Stimulated activated CD8-positive, alpha-beta memory T cell treated with anti-CD3 and anti-CD28 coated beads, Interleukin-4, amount 100 ng/mL, for 48 hours (primary cell): ENCODE measurements at regions not wholly inside any gene's neighbourhood (a gene's known extent, or its start where the extent isn't known, plus 50 kb on each side); places are given as distances from the start of the nearest gene placed in this dataset.

ENCODE experiments used
- DNase-seq: peaks from one replicate; pipeline ENCODE4 v3.0.0-alpha.2; 2020

DNA sequence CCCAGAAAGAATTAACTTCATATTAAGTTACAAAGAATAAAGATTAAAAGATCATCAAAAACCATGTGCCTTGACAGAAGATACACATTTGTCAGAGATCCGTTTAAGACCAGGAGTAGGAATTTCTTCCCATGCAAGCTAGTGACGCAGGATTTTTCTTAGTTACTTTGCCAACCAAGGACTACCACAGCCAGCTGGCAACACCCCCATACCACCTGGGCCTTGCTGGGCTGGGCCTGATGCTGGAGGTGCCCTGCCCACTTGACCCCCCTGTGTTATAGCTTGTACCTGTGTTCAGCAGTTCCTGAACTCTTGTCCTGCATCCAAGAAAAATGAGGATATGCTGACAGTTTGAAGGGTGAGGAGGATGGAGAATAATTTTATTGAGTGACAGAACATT, 290.9 kb upstream of the SMC2 start:
- DNase-seq: no peak

DNA sequence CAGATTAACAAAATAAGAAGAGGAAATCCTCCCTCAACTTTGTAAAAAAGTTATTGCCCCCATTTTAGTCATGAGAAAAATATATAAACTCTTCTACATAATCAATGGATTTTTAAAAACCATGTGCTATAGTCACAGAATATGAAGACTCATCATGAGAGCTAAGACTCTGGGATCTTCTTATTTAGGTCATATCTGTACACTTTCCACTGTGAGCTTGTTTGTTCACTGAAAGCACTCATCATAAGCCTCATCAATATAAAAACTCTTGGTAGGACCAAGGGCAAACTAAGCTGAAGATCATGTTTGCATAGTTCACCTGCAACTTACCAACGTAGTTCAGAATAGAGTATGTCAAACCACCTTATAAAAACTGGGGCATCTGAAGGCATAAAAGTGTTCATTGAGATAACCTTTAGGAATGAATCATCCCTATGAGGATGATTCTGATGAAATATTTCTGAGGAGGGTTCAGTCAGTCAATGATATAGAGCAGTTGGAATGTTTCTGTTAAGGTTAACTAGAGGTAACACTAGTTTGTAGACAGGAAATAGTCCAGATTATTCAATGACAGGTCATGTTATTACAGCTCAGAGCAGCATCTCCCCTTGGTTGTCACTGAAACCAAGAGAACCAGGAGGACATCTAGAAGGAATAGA, 289.9 kb upstream of the SMC2 start:
- no peak for DNase-seq

DNA sequence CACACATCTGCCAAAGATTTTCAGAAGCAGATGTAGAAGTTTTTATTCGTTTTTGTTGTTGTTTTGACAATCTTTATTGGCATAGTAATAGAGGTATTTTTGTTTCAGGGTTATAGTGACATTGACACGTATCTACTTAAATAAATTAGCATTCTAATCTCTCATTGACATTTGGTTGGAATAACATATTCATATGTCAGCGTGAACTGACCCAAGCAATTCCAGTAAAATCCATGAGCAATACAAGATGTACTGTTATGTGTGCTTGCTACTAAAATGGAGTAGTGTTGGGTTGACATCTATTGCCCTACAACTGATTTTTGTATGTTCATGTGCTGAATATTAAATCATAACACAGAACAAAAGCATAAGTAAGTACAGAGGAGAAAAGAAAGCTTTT, 284.4 kb upstream of the SMC2 start:
- no peak for DNase-seq

DNA sequence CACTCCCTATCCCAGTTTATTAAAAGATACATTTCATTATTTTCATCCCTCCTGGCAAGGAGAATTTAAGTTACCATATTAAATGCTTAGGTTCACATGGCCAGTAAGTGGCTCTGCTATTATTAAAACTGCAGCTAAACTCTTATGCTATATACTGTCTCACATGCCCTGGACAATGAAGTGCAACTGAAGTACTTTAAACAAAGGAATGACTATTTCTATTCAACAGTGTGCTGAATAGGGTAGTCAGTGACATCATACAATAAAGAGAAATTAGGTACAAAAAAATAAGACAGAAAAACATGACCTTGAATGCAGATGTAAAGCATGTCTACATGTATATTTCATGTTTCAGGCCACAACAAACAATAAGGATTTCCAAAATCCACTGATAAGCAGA, 282.6 kb upstream of the SMC2 start:
- no peak for DNase-seq

DNA sequence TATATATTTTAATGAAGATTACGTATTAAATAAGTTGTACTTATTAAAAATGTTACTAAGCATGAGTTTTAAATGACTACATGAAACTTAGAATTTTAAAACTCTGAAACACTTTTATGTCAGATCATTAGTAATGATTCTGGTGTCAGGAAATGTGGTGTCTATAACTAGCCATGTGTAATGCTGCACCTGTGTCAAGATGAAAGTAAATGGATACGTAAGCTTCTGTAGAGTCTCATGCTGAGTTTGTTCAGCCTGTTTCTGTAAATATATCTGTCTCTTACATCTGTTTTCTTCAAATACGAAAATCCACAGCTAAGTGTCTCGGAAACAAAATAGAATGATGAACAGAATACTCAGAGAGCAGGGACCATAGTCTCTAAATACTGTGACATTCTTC, 278.0 kb upstream of the SMC2 start:
- no peak for DNase-seq

DNA sequence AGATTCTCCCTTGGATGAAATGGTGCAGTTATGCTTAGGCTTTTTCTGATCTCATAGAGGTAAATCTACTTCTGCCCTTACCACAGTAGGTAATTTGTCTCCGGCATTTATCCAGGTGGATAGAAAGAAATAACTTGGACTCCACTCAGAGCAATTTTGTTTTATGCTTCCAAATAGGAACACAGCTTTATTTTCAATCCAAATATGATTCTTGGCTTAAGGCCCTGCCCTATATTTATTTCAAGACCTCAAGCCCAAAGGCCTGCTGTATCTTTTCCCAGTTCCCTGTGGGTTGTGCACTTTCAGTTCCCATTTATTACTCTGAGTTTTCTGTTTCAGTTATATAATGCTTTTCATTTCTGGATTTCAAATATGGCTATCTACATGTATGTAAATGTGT, 274.2 kb upstream of the SMC2 start:
- no peak for DNase-seq

DNA sequence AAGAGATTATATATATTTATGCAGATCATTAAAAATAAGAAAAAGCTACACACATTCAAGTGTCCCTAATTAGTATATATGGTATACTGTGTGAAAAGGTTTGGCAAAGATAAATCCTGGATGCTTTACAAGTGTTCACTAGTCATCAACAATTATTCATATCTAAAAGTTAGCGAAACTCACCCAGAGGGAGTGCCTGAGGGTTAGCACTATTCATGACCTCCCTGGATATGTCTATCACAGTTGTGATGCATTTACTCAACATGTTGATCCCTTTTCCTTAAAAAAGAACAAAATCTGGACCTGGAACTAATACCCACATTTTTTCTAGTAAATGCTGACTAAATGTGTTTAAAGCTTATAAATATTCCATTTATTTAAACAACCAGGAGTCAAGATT, 273.0 kb upstream of the SMC2 start:
- DNase-seq: no peak

DNA sequence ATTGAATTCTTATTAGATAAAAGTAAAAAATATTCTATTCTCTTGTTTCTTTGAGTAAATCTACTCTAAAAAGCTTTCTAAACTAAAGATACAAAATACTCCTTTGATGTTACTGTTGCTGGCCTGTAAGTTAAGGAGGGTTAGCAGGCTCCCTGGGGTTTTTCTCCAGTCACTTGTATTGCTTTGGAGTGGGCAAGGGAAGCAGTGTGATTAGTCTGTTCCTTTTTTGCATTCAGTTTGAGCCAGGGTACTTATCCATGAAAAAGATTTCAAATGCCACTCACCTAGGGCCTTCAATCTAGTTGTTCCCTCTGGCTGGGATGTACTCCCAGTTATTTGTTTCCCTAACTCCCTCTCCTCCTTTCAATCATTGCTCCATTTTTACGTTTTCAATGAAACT, 256.2 kb upstream of the SMC2 start:
- DNase-seq: no peak

DNA sequence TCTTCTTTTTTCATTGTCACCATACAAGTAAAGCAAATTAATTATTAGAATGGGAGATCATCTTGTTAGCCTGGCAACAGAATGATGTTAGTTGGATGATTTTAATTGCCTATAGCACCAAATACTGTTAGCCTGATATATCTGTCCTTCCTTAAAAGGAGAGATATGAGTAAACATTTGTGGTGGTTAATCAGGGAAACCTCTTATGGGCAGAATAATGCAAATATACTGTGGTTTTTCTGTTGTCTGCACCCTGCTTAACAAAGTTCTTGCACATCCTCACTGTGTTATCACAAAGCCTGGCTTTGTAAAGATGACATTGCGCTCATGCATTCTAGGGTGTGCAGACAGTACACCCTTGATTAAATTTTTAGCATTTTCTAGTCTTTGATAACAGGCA, 254.9 kb upstream of the SMC2 start:
- DNase-seq: no peak

DNA sequence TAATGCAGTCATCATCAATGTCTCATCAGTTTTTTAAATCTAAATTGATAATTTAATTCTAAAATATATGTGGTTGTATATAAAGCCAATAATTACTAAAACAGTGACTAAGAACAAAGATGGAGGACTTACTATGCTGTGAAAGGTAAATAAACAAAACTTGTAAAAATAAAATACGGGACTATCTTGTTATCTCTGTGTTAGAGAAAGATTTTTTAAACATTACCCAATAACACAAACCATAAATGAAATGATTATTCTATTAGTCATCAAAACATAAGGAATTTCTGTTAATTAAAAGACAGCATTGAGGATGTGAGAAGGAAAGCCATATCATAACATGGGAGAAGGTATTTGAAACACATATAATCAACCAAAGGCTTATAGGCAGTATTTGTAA, 226.2 kb upstream of the SMC2 start:
- no peak for DNase-seq

DNA sequence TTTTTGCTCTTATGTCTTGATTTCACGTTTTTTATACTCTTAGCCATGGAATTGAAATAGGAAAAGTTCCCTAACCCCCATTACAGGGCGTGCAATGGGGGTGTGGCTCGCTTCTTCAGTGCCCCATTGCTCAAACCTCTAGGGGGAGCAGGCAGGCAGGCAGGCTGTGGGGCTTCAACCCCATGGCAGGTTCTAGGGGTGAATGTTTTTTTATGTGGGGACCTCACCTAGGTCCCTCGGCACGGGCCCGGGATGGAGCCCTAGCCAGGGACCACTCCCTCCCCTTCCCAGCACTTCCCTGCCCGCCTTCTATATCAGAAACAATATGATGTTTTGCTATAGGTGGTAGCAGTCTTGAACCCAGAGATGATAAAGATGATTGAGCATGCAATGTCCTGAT, 221.3 kb upstream of the SMC2 start:
- DNase-seq: no peak

DNA sequence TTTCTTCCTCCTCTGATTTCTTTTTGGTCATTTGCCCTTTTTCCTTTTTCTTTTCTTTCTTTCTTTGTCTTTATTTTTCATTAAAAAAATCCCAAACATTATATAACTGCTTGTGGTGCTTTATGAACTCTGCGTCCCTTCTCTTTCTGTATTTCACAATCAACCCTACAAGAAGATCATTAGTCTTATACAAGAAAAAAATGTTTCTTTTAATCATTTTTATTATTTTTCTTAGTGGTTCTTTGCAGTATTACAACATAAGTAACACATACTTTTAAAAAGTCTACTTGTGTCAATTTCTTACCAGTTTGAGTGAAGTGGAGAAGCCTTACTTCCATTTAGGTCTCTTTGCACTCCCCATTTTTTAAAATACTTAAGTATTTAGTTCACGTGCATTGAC, 212.7 kb upstream of the SMC2 start:
- no peak for DNase-seq

DNA sequence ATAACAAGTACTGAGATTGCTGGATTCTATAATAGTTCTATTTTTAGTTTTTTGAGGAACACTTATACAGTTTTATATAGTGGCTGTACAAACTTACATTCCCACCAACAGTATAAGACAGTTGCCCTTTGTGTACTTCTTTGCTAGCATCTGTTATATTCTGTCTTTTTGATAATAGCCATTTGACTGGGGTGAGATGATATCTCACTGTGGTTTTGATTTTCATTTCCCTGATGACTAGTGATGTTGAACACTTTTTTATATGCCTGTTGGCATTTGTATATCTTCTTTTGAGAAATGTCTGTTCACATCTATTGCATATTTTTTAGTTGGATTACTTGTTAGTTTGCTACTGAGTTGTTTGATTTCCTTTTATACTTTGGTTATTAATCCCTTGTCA, 204.1 kb upstream of the SMC2 start:
- DNase-seq: no peak

DNA sequence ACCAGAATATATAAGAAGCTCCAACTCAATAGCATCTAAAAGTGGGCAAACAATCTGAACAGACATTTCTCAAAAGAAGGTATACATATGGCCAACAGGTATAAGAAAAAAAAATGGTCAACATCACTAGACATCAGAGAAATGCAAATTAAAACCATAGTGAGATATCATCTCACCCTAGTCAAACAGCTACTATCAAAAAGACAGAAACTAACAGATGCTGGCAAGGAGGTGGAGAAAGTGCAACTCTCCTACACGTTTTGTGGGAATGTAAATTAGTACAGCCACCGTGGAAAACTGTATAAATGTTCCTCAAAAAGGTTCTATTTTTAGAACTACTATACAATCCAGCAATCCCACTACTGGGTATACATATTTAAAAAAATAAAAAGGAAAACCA, 199.9 kb upstream of the SMC2 start:
- no peak for DNase-seq

DNA sequence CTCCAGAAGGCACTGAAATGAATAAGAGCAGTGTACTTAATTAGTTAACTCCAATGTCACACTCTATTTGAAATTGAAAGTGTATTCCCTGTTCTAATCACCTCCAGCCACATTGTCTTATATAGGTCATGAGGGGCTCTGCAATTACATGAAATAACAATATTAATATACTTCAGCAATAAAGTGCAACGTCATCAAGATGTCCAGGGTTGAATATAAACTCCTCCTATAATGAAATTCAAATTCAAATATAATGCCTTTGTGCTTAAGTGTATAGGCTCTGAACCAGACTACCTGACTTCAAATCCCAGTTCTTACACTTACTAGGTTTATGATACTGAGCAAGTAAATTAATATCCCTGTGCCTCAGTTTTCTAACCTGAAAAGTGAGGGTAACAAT, 195.6 kb upstream of the SMC2 start:
- no peak for DNase-seq

DNA sequence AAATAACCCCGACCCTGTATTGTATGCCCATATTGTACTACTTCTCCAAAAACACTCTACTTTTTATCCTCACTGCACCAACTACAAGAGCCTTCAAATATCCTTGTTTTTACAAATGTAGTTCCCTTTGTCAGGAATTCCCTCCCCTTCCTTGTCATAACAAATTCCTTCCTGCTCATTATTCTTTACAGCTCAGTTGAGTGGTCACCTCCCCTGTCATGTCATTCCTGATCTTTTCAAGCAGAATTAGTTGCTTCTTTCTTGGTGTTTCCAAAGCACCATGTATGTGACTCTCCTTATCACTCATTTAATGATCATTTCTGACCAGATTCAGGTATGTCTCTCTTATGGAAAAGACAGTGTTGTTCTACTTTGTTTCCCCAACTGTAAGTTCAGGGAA, 194.2 kb upstream of the SMC2 start:
- DNase-seq: no peak

DNA sequence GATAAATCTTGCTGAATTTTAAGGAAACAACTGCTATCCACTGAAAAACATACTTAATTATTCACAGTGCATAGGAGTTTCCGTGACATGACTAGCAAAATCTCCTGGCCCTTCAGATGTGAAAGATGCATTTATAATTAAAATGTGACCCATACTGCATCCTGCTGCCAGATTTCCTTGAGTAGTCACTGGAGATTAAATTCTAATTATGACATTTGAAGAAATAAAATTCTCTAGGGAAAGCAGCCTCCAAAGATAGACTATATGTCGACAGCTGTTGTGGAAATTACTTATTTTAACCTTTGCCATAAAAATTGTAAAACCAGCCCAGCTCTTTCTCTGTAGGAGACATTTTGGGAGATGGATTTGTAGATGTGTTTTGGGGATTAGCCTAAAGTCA, 193.6 kb upstream of the SMC2 start:
- DNase-seq: no peak

DNA sequence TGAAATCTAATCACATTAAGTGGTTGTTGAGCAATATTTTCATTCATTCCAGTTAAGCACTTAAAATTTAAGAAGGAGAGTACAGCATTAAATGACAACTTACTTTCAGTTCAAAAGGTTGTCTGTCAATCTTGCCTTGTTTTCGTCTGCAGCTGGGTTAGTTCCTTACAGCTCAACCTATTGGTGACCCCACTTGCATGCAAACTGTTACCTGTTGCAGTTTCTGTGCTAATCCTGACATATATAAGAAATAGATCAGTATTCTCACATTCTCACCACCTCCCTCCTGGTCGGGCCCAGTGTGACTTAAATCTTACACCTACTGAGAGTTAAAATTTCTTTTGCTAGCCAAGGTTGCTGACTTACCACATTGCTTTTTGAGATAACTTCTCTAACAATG, 191.8 kb upstream of the SMC2 start:
- no peak for DNase-seq

DNA sequence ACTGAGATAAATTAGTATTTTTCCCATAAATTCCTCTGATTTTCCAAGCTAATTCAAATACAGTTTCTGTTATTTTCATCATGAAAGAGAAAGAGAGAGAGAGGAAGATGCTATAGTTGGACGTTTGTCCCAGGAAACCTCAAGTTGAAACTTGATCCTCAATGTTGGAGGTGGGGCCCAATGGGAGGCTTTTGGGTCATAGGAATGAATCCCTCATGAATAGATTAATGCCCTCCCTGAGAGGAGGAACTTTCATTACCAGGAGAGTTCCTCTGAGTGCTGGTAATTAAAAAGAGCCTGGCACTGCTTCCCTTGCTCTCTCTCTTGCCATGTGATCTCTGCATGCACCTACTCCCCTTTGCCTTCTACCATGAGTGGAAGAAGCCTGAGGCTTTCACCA, 189.9 kb upstream of the SMC2 start:
- DNase-seq: no peak

DNA sequence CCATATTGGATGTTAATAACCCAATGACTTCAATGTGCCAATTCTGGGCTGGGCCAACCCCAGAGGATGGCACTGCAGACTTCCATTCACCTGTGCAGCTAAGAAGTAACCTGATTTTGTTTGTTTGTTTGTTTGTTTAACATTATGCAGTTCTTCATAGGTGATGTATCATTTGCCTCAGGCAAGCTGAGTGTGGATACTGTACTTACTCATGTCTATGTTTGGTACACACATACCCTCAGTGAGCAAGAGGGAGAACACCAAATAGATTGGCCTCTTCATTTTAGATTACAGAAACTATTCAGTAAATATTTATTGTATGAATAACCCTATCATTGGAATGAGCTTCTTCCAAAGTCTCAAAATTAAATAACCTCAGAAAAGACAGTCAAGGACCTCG, 180.2 kb upstream of the SMC2 start:
- no peak for DNase-seq

DNA sequence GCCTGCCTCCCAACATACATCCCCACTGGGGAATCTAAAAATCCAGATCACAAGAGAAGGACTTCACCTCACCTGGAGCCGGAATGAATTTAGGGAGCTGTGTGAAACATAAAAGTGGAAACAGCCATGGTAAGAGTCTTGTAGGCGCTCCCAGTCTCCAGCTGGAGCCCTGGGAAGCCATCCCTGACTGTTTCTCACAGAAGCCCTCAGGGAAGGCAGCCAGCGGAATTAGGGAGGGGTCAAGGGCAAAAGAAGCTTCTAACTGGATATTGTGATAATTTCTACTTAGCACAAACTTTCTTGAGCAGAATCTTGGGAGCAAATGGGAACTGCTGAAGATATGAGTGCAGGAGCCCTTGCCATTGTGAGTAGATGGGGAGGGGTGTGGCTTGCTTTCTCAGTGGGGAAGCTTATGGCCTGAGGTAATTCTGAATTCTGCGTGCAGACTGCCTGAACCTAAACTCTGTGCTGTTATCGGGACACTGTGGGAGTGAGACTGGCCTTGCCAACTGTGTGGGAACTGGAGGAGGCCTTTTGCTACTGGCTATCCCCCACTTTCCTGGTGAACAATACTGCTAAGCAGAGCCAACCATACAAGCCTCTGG, 174.4 kb upstream of the SMC2 start:
- no peak for DNase-seq

DNA sequence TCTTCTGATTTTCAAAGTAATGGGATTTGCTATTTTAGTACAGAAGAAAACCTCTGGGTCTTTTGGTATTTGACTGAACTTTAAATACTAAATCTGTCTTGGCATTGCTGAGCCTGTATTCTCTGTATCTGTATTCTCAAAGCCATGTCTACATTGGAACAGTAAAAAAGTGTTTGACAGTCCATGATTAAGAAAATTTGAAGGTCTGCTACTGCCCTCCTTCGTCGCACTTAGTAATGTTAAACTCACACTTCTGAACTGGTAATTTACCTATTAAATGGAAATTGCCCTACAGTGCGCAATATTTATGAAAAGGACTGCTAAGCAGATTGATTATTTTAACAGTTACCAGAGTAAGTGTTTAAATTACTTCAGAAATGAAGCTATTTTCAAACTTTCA, 165.7 kb upstream of the SMC2 start:
- no peak for DNase-seq

DNA sequence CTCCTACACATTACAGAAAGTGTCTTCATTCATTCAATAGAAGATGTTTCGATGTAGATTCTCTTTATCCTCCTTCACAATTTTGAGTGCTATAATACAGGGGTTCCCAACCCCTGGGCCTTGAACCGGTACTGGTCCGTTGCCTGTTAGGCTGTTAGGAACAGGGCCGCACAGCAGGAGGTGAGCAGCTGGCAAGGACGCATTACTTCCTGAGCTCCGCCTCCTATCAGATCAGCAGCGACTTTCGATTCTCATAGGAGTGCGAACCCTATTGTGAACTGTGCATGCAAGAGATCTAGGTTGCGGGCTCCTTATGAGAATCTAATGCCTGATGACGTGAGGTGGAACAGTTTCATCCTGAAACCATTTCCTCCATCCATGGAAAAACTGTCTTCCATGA, 153.0 kb upstream of the SMC2 start:
- DNase-seq: no peak

DNA sequence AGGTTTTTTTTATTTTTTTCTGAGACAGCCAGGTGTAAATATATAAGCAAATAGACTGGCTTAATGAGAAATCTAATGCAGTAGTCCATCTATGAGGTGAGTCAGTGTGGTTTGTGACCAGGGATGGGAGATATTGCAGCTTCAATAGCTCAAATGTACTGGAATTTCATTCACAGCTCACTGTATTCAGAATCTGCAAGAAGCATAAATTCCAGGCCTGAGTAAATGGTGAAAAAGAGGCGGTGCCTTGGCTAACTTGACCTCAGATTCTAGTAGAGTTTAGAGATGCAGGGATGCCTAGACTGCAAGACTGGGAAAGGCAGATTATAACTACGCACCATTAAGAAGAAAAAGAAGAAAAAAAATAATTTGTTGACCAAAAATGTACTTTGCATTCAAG, 151.9 kb upstream of the SMC2 start:
- no peak for DNase-seq

DNA sequence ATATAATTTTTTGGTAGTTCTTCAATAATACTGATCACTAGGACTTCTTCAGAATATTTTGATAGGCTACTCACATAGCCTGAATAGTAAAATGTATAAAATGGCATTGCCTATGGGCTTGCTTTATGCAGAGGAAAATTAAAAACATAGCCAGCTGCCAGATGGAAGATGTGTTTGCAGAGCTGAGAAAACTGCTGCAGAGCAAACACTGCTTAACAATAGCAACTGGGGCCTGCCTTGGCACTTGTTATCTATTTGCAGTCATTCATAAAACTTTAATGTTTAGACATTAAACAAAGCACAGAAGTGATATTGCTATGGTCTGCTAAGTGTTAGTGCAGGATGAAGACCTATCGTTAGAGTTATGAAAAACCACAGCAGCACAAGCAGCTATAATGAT, 151.5 kb upstream of the SMC2 start:
- no peak for DNase-seq

DNA sequence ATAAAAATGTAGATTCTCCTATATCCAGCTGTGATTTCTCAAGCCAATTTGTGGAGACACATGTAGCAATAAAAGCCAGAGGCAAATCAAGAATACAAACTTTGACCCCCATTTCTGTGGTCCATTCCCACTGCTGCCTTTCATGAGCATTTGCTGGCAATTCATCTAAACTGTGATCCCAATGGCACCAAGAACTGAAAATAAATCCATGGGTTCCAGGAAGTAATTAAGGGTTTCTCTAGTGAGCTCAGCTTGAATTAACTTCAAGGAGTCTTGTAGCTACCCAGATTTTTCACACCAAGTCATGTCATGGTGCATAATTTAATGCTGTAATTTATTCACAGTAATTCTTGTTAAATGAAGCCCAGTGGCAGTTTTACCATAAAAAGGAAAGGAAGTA, 145.0 kb upstream of the SMC2 start:
- DNase-seq: no peak
